ENCODE measurements at regions not wholly inside any gene's neighbourhood (a gene's known extent, or its start where the extent isn't known, plus 50 kb on each side); places are given as distances from the start of the nearest gene placed in this dataset.

GRCh38 chr11:11770296-11770695 is 71.5 kb upstream of the USP47 start:
- no peak overlapping the region for H2AFZ ChIP-seq (replicated peaks; ENCODE audit: low read length, poor library complexity)
- no peak overlapping the region for H3K14ac ChIP-seq (replicated peaks; ENCODE audit: low read depth, low read length)
- H3K27me3 ChIP-seq (ENCODE audit: control insufficient read depth, insufficient read depth, low read length) = peaks cover 49% of the 10 kb centered on the region
- no peak overlapping the region for H3K4me2 ChIP-seq (ENCODE audit: low read depth, low read length)
- H3K27ac ChIP-seq (ENCODE audit: insufficient read depth, low read length) = no peak overlapping the region
- no peak overlapping the region for H3K9ac ChIP-seq (ENCODE audit: low read depth, low read length)
- H3K4me3 ChIP-seq (ENCODE audit: insufficient read depth, low read depth, low read length) = no peak overlapping the region
- no peaks in the 10 kb centered on the region for H3K79me1 ChIP-seq (ENCODE audit: low read depth in 1 of 2, low read length in 2 of 2)
- H3K56ac ChIP-seq (ENCODE audit: extremely low read depth, insufficient read depth, low read length) = no peak overlapping the region
- H2BK15ac ChIP-seq (ENCODE audit: low read depth, low read length) = no peak overlapping the region
- CTCF ChIA-PET = no interaction called here
- H4K20me1 ChIP-seq (ENCODE audit: insufficient read depth, low read length) = no peaks in the 10 kb centered on the region
- no peak overlapping the region for H4K5ac ChIP-seq (ENCODE audit: low read depth, low read length)
- H3K36me3 ChIP-seq (ENCODE audit: control insufficient read depth, insufficient read depth, low read length) = no peaks in the 10 kb centered on the region
- no peak overlapping the region for H3K18ac ChIP-seq (ENCODE audit: low read depth, low read length)
- H3K4ac ChIP-seq (ENCODE audit: low read depth, low read length) = no peak overlapping the region
- dilution Hi-C loops (cut with HindIII; ENCODE audit: low sequenced_read_pairs, unreplicated experiment) (no loop called here), intact Hi-C loops (cut with micrococcal nuclease) (no loop called here), in situ Hi-C loops (cut with MboI; ENCODE audit: low sequenced_read_pairs) (no loop called here)
- POLR2A ChIA-PET (ENCODE audit: unreplicated experiment) = interaction anchor here (0.6 kb wide), 1 partner anchor 13 kb away, joined by 3 read pairs; no protein-coding TSS in a partner anchor
- ATAC-seq (ENCODE audit: low read depth) (no peak), DNase-seq (no peak)
- H2BK120ac ChIP-seq (ENCODE audit: low read depth, low read length) = no peak overlapping the region
- no peak overlapping the region for H4K8ac ChIP-seq (ENCODE audit: low read depth in 2 of 2, low read length in 2 of 2)
- H4K91ac ChIP-seq (ENCODE audit: insufficient read depth, low read depth, low read length) = no peak overlapping the region
- no peaks in the 10 kb centered on the region for H3K9me1 ChIP-seq (ENCODE audit: insufficient read depth, low read length)
- TF ChIP-seq CHD1 (IDR thresholded peaks at IDR 0.05; ENCODE audit: low read depth, low read length) (no peak), USF2 (IDR thresholded peaks at IDR 0.05; ENCODE audit: low read depth, low read length) (no peak), BHLHE40 (IDR thresholded peaks at IDR 0.05; ENCODE audit: low read depth, low read length) (no peak), ELK1 (IDR thresholded peaks at IDR 0.05; ENCODE audit: borderline replicate concordance, low read depth, low read length) (no peak), POLR2A (IDR thresholded peaks at IDR 0.05; ENCODE audit: low read depth, low read length) (no peak), RCOR1 (IDR thresholded peaks at IDR 0.05; ENCODE audit: insufficient replicate concordance, low read length) (no peak), MAFK (IDR thresholded peaks at IDR 0.05; ENCODE audit: low read depth, low read length) (no peak), CTCF (conservative IDR thresholded peaks at IDR 0.05; ENCODE audit: low read depth, low read length) (no peak), NFE2L2 (IDR thresholded peaks at IDR 0.05; ENCODE audit: low read depth, low read length) (no peak), CEBPB (IDR thresholded peaks at IDR 0.05; ENCODE audit: low read depth, low read length) (no peak), RAD21 (IDR thresholded peaks at IDR 0.05; ENCODE audit: low read length) (no peak), MAZ (IDR thresholded peaks at IDR 0.05; ENCODE audit: borderline replicate concordance, low read depth, low read length) (no peak), MXI1 (IDR thresholded peaks at IDR 0.05; ENCODE audit: borderline replicate concordance, low read depth, low read length) (no peak), SMC3 (IDR thresholded peaks at IDR 0.05; ENCODE audit: low read depth, low read length) (no peak), RFX5 (IDR thresholded peaks at IDR 0.05; ENCODE audit: low read depth, low read length) (no peak)
- no peak overlapping the region for H2AK5ac ChIP-seq (ENCODE audit: low read depth, low read length)
- no peak overlapping the region for H2BK20ac ChIP-seq (ENCODE audit: low read depth, low read length)
- H3K23ac ChIP-seq (ENCODE audit: low read depth, low read length) = no peak overlapping the region
- no peak overlapping the region for H2BK5ac ChIP-seq (ENCODE audit: low read depth, low read length, poor library complexity, severe bottlenecking)
- H2AK9ac ChIP-seq (replicated peaks; ENCODE audit: low read depth, low read length, poor library complexity) = no peak overlapping the region
- no TSS peak for BruUV-seq (replicated peaks)
- no peaks in the 10 kb centered on the region for H3K4me1 ChIP-seq (ENCODE audit: control insufficient read depth, insufficient read depth, low read length)
- WGBS, 2 experiments (ENCODE audit: extremely low coverage in 2 of 2, insufficient read length in 1 of 2) = no CpG with 5 or more reads among the region's 1 CpG
- no peaks in the 10 kb centered on the region; the same call in 1 of the 2 replicates for H3K9me3 ChIP-seq (ENCODE audit: control insufficient read depth, insufficient read depth, low read length)

Measured in IMR-90 (cell line).